ENCODE measurements at regions not wholly inside any gene's neighbourhood (a gene's known extent, or its start where the extent isn't known, plus 50 kb on each side); places are given as distances from the start of the nearest gene placed in this dataset.

- no peak for TF ChIP-seq MAX (IDR thresholded peaks at IDR 0.05)
- no peak for TF ChIP-seq TAF1 (IDR thresholded peaks at IDR 0.05; ENCODE audit: low read depth)
- no peak for TF ChIP-seq USF1 (IDR thresholded peaks at IDR 0.05)
- no peak for TF ChIP-seq RAD21 (IDR thresholded peaks at IDR 0.05; ENCODE audit: low read depth)
- no peak for TF ChIP-seq CREB1 (IDR thresholded peaks at IDR 0.05; ENCODE audit: low read depth)
- TF ChIP-seq REST (IDR thresholded peaks at IDR 0.05; ENCODE audit: low read depth) = no peak
- no peak for TF ChIP-seq EGR1 (IDR thresholded peaks at IDR 0.05)
- TF ChIP-seq CEBPB (IDR thresholded peaks at IDR 0.05) = no peak
- no peak for TF ChIP-seq YY1 (IDR thresholded peaks at IDR 0.05; ENCODE audit: low read depth)
Measured at GRCh38 chr17:53046781-53047180, 775.9 kb upstream of the KIF2B start.

Data from Ishikawa (cell line).